NCI-H1092 treated with DMSO at 0.1 percent for 48 hours (cell line): ENCODE measurements at regions not wholly inside any gene's neighbourhood (a gene's known extent, or its start where the extent isn't known, plus 50 kb on each side); places are given as distances from the start of the nearest gene placed in this dataset.
"Not testable (repeated sequence)": the region's sequence is repeated elsewhere in the genome, so short reads cannot be mapped to it uniquely, and the experiment has no call there.

Experiments
- DNase-seq: peaks from one replicate; lab custom pipeline; 2025; lab: John Stamatoyannopoulos, UW

GRCh38 chr20:61090541-61090940, 161.5 kb upstream of the CDH4 start:
- no peak for DNase-seq

GRCh38 chr20:61092251-61092650, 159.8 kb upstream of the CDH4 start:
- DNase-seq: no peak

- no peak for DNase-seq
These were observed 157.5 kb upstream of the CDH4 start for GRCh38 chr20:61094581-61094980.

GRCh38 chr20:61096463-61096862, 155.6 kb upstream of the CDH4 start:
- DNase-seq: no peak

GRCh38 chr20:61099806-61100205, 152.3 kb upstream of the CDH4 start:
- DNase-seq: no peak

- no peak for DNase-seq
These were observed 151.6 kb upstream of the CDH4 start for GRCh38 chr20:61100489-61100888.

- DNase-seq: not testable (repeated sequence)
These were observed 150.7 kb upstream of the CDH4 start for GRCh38 chr20:61101321-61101720.

GRCh38 chr20:61104232-61104631, 147.8 kb upstream of the CDH4 start:
- DNase-seq: no peak

- no peak for DNase-seq
These were observed 146.7 kb upstream of the CDH4 start for GRCh38 chr20:61105395-61105794.

DNA sequence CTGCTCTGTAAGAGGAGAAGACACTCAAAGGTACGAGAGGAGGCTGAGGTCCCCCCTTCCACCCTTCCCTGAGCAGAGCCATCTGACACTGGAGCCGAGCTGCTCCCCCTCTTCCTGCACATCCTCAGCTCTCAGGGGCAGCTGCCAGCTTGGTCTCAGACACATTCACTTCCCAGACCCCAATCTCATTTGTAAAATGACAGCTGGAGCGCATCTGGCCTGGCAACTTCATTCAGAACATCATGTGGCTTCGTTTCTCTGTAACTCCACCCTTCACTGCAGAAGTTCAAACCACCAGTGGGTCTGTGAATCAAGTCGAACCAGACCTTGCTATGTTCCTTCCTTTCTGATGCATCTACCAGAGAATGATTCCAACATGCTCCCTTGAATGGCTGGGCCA, 145.6 kb upstream of the CDH4 start:
- no peak for DNase-seq

DNA sequence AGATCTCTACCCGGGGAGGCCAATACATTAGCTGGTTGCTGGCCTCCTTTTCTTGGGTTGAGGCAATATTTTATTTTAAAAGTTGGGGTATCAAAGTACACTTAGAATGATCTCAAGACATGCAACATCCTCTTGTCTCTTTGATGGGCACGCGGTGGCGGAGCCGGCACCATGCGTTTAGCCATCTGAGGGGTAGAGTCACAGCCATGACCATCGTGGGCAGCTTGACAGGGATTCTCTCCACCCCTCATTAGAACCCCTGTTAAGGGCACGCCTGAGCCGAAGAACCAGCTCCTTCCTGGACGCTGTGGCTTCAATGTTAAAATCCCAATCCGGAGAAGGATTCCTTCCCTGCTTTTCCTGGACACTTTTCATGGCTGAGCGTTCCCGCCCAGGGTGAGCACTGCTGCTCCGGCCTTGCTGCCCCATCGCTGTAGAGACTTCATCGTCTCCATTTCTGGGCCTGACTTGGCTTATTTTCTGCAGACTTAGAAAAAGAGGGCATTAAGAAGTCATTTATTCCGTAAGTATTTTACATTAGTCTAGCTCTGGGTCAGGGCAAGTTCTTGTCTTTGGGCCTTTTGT, 142.7 kb upstream of the CDH4 start:
- DNase-seq: no peak

DNA sequence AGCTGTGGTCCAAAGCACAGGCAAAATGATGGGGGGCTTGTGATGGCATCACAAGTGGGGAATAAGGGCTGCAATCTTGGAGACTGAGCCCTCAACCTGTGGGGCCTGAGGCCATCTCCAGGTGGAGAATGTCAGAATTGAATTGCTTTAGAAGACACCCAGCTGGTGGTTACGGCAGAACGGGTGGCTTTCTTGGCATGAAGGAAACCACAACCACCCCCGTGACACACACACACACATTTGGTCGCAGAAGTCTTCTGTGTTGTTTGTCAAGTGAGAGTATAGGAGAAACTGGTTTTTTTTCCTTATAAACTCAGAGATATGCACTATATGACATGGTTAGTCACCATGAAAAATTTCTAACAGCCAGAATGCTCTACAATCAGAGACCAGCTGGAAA, 139.5 kb upstream of the CDH4 start:
- no peak for DNase-seq

- no peak for DNase-seq
These were observed 138.3 kb upstream of the CDH4 start for GRCh38 chr20:61113731-61114130.

DNA sequence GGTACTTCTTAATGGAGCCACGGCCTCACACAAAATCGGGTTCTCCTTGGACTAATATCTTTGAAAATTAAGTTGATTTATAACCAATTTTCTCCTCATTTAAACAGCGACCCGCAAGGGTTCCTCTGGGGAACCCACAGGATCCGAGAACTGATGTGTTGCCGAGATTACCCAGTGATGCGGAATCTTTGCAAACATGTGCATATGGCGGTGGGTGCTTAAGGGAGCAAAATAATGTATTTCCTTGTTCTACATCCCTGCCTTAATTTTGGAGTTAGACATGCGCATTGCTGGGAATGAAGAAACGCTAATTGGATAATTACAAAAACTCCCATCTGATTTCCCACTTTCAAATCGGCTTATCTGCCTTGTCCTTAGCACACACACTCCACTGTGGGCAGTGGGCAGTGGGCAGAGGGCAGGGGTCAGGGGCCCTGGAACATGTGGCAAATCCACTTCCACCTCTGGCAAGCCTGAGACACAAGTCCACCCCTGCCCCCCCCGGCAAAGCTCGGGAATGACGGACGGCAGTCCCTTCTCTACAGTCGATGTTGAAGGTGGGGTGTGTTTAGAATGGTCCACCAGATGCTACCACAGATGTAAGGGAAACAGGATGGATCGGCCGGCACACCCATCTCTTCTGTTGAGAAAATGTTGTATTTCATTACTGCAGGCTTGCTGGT, 137.4 kb upstream of the CDH4 start:
- DNase-seq: no peak

DNA sequence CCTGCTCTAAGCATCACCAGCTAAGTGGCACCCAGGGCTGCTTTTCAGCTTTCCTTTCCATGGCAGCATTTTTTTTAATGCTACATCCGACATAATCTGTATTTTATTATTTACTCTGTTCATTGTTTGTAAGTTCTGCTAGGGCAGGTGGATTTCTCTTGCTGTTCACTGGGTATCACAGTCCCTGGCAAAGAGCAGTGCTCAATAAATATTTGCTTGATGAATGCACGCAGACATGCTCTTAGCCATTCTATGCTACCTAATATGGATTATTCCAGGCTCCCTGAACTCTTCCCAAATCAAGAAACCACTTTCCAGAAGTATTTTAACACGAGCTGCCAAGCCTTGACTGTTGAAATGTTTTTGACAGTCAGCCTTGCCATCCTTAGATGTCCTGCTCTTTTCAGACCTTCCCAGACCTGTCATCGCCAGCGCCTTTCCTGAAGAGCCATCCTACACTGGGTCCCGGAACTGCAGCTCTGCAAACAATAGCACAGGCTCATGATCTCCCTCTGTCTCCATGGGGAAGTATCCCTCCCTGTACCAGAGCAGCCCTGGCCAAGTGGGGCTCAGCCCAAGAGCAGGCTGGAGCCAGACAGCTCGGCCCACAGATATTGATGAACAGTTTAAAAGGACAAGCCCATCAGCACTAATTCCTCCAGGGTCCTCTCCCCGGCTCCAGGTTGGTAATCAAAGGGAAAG, 136.5 kb upstream of the CDH4 start:
- peak; percentile 79 for DNase-seq

- no peak for DNase-seq
These were observed 134.3 kb upstream of the CDH4 start for GRCh38 chr20:61117725-61118124.

- no peak for DNase-seq
These were observed 133.4 kb upstream of the CDH4 start for GRCh38 chr20:61118429-61119224.

GRCh38 chr20:61119273-61119672, 132.8 kb upstream of the CDH4 start:
- no peak for DNase-seq

DNA sequence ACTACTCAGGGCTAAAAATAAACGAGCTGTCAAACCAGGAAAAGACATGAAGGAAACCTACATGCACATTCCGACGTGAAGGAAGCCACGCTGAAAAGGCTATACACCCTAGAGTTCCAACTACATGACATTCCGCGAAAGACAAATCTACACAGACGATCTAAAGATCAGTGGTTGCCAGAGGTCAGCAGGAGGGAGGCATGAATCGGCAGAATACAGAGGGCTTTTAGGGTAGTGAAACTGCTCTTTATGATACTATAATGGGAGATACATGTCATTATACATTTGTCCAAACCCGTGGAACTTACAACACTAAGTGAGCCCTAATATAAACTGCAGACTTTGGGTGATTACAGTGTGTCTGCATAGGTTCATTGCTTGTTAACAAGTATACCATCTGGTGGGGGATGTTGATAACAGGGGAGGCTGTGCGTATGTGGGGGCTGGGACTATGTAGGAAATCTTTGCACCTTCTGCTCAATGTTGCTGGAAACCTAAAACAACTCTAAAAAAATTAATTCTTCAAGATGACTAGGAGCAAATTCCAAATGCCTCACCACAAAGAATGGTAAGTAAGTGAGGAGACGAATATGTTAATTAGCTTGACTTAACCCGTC, 132.2 kb upstream of the CDH4 start:
- DNase-seq: no peak

DNA sequence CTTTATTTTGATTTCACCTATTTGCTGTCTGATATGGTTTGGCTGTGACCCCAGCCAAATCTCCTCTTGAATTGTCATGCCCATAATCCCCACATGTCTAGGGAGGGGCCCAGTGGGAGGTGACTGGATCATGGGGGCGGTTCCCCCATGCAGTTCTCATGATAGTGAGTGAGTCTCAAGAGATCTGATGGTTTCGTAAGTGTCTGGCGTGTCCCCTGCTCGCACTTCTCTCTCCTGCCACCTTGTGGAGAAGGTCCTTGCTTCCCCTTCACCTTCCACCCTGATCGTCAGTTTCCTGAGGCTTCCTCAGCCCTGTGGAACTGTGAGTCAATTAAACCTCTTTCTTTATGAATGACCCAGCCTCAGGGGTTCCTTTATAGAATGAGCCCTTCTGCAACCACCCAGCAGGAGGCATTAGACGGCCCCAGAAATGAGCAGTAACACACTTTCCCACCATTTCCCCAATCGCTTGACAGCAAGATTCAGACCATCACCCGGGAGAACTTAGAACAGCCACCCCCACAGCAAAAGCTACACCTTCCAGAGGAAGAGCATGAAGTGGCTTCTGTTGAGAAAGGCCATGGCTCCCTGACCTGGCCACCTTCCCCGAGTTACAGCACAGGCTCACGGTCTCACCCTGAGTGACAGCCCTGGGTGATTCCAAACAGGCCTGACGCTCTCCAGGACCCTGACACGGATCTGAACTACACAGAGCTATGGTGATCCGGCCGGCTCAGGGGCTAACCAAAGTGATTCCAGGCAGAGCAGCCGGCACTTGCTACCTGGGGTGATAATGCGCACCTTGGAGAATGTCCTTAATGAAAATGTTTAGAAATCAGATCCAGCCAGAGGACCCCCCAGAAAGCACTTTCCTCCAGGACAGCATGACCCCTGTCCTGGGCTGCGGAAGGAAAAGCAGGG, 131.2 kb upstream of the CDH4 start:
- peak; percentile 66 for DNase-seq

GRCh38 chr20:61121661-61122060, 130.4 kb upstream of the CDH4 start:
- DNase-seq: no peak
